Calu3 (cell line): ENCODE measurements at regions not wholly inside any gene's neighbourhood (a gene's known extent, or its start where the extent isn't known, plus 50 kb on each side); places are given as distances from the start of the nearest gene placed in this dataset.
"Not testable (repeated sequence)": the region's sequence is repeated elsewhere in the genome, so short reads cannot be mapped to it uniquely, and the experiment has no call there.

ENCODE experiments used
- BruUV-seq: library from RNA; stranded (reverse); fragments of 400-500 nt; replicated peaks from 2 replicates; lab custom pipeline; 2021; lab: Mats Ljungman, UMichigan
- CTCF ChIA-PET: fragments of 300-600 bp; sonication (Branson Sonifier 250); formaldehyde crosslinking; loops from one replicate; lab custom pipeline; 2022; ENCODE audit warnings: antibody characterized with exemption; lab: Charles Lee
- DNase-seq: peaks from one replicate; pipeline ENCODE4 v3.0.0; 2022
- H3K27ac Mint-ChIP-seq: one replicate; pipeline ENCODE4 v1.8.0; 2022; ENCODE audit warnings: mixed read lengths; ENCODE audit not compliant: unreplicated experiment
- H3K27me3 Mint-ChIP-seq: one replicate; pipeline ENCODE4 v1.8.0; 2022; ENCODE audit warnings: mixed read lengths; ENCODE audit not compliant: unreplicated experiment
- H3K36me3 Mint-ChIP-seq: one replicate; pipeline ENCODE4 v1.8.0; 2022; ENCODE audit warnings: mild to moderate bottlenecking, moderate library complexity, mixed read lengths; ENCODE audit not compliant: insufficient read depth, unreplicated experiment
- H3K4me1 Mint-ChIP-seq: one replicate; pipeline ENCODE4 v1.8.0; 2022; ENCODE audit warnings: mild to moderate bottlenecking, low read depth, mixed read lengths; ENCODE audit not compliant: unreplicated experiment
- H3K4me3 Mint-ChIP-seq: one replicate; pipeline ENCODE4 v1.8.0; 2022; ENCODE audit warnings: mild to moderate bottlenecking, low read depth, moderate library complexity, mixed read lengths; ENCODE audit not compliant: unreplicated experiment
- H3K9me3 Mint-ChIP-seq: one replicate; pipeline ENCODE4 v1.8.0; 2022; ENCODE audit warnings: low read depth, mixed read lengths; ENCODE audit not compliant: unreplicated experiment
- intact Hi-C: fragments of 100-400 bp; cut with micrococcal nuclease; formaldehyde crosslinking; loops from one replicate; pipeline ENCODE4 v1.10.0; 2022; ENCODE audit not compliant: unreplicated experiment
- TF ChIP-seq, protein P1 (sequence below): fragments of 200-600 bp; IDR thresholded peaks from one replicate; pipeline ENCODE4 v1.8.0; 2022; ENCODE audit warnings: antibody characterized with exemption; ENCODE audit not compliant: unreplicated experiment

DNA sequence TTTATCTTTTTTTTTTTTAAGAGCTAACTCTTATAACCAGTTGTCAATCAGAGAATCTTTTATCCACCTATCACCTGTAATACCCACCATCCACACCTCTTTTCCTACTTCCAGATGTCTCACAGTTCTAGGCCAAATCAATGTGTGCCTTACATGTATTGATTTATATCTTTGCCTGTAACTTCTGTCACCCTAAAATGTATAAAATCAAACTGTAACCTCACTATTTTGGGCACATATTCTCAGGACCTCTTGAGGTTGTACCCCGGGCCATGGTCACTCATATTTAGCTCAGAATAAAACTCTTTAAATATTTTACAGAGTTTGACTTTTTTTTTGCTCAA is 404.7 kb upstream of the RORB start:
- Mint-ChIP-seq H3K4me3 (no peak overlapping the region), H3K27me3 (peaks cover 6% of the 10 kb centered on the region), H3K27ac (no peak overlapping the region), H3K36me3 (no peaks in the 10 kb centered on the region), H3K4me1 (no peaks in the 10 kb centered on the region), H3K9me3 (no peaks in the 10 kb centered on the region)
- TF ChIP-seq, protein P1, sequence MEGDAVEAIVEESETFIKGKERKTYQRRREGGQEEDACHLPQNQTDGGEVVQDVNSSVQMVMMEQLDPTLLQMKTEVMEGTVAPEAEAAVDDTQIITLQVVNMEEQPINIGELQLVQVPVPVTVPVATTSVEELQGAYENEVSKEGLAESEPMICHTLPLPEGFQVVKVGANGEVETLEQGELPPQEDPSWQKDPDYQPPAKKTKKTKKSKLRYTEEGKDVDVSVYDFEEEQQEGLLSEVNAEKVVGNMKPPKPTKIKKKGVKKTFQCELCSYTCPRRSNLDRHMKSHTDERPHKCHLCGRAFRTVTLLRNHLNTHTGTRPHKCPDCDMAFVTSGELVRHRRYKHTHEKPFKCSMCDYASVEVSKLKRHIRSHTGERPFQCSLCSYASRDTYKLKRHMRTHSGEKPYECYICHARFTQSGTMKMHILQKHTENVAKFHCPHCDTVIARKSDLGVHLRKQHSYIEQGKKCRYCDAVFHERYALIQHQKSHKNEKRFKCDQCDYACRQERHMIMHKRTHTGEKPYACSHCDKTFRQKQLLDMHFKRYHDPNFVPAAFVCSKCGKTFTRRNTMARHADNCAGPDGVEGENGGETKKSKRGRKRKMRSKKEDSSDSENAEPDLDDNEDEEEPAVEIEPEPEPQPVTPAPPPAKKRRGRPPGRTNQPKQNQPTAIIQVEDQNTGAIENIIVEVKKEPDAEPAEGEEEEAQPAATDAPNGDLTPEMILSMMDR, result no peak
- DNase-seq, result no peak
- intact Hi-C loops, result no loop called here
- CTCF ChIA-PET, result interaction anchor here (0.7 kb wide), 1 partner anchor 403 kb away, joined by 4 read pairs; no protein-coding TSS in a partner anchor
- BruUV-seq, result no TSS peak

DNA sequence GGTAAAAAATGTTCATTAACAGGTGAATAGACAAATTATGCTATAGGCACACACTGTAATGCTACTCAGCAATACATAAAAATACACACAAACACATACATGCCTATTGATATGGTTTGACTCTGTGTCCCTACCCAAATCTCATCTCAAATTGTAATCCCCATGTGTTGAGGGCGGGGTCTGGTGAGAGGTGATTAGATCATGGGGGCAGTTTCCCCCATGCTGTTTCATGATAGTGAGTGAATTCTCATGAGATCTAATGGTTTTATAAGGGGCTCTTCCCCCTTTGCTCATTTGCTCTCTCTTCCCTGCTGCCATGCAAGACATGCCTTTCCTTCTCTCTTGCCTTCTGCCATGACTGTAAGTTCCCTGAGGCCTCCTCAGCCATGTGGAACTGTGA is 403.1 kb upstream of the RORB start:
- CTCF ChIA-PET, result interaction anchor here (0.7 kb wide), 1 partner anchor 220 kb away, joined by 4 read pairs; no protein-coding TSS in a partner anchor

DNA sequence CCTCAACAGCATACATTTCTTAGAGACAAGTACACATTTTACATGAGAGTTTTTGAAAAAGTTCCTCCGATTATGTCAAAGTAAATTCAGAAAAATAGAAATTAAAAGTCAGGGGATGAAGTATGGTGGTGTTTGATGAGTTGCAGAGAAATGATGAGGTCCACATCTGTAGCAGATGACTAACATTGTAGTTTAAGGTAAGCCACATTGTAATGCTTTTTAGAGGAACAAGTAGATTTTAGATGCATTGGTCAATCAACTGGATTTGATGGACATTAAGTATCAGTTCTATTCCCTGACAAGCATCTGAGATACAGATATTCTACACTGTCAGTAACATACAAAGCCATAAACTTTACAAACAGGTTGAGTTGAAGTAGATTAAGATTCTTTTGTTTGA is 402.4 kb upstream of the RORB start:
- Mint-ChIP-seq H3K27me3 (no peaks in the 10 kb centered on the region), H3K4me1 (no peaks in the 10 kb centered on the region), H3K36me3 (no peaks in the 10 kb centered on the region), H3K9me3 (no peaks in the 10 kb centered on the region), H3K27ac (no peak overlapping the region), H3K4me3 (no peak overlapping the region)
- CTCF ChIA-PET, result no interaction called here
- intact Hi-C loops, result no loop called here
- no TSS peak for BruUV-seq
- TF ChIP-seq, protein P1, result no peak
- DNase-seq, result no peak

More for the DNA sequence above, 403.1 kb upstream of the RORB start:
- H3K27ac Mint-ChIP-seq, DNase-seq, H3K27me3 Mint-ChIP-seq, H3K36me3 Mint-ChIP-seq, BruUV-seq, H3K4me3 Mint-ChIP-seq, intact Hi-C loops, H3K9me3 Mint-ChIP-seq, H3K4me1 Mint-ChIP-seq: not testable (repeated sequence)

DNA sequence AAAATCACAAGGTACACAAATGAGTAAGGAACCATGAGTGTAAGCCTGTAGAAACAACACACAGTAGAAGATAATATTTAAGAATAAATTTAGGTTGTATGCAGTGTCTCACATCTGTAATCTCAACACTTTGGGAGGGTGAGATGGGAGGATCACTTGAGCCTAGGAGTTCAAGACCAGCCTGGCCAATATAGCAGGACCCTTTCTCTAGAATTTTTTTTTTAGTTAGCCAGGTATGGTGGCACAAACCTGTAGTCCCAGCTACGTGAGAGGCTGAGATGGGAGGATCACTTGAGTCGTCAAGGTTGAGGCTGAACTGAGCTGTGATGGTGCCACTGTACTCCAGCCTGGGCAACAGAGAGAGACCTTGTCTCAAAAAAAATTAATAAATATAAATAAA is 401.2 kb upstream of the RORB start:
- Mint-ChIP-seq H3K27me3 (no peaks in the 10 kb centered on the region), H3K4me3 (no peak overlapping the region), H3K4me1 (no peaks in the 10 kb centered on the region), H3K36me3 (no peaks in the 10 kb centered on the region), H3K9me3 (no peaks in the 10 kb centered on the region), H3K27ac (no peak overlapping the region)
- intact Hi-C loops, result no loop called here
- TF ChIP-seq, protein P1, result no peak
- DNase-seq, result no peak
- BruUV-seq, result no TSS peak
- CTCF ChIA-PET, result no interaction called here

DNA sequence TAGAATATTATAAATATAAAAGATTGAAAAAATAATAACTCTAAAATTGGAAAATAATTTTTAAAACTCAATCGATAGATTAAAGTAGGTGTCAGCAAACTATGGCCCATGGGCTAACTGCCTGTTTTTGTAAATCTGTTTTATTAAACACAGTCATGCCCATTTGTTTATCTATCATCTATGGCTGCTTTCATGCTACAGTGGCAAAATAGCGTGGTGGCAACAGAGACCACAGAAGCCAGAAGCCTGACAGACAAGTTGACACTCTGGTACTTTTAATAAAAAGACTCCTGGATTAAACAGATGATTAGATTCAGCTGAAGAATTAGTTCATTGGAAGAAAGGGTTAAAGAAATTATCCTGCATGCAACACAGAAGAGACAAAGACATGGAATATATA is 400.7 kb upstream of the RORB start:
- Mint-ChIP-seq H3K27me3 (no peaks in the 10 kb centered on the region), H3K4me1 (no peaks in the 10 kb centered on the region), H3K36me3 (no peaks in the 10 kb centered on the region), H3K27ac (no peak overlapping the region), H3K9me3 (no peaks in the 10 kb centered on the region), H3K4me3 (no peak overlapping the region)
- DNase-seq, result no peak
- TF ChIP-seq, protein P1, result no peak
- no TSS peak for BruUV-seq
- CTCF ChIA-PET, result no interaction called here
- intact Hi-C loops, result no loop called here
